ENCODE measurements at regions not wholly inside any gene's neighbourhood (a gene's known extent, or its start where the extent isn't known, plus 50 kb on each side); places are given as distances from the start of the nearest gene placed in this dataset.

DNA sequence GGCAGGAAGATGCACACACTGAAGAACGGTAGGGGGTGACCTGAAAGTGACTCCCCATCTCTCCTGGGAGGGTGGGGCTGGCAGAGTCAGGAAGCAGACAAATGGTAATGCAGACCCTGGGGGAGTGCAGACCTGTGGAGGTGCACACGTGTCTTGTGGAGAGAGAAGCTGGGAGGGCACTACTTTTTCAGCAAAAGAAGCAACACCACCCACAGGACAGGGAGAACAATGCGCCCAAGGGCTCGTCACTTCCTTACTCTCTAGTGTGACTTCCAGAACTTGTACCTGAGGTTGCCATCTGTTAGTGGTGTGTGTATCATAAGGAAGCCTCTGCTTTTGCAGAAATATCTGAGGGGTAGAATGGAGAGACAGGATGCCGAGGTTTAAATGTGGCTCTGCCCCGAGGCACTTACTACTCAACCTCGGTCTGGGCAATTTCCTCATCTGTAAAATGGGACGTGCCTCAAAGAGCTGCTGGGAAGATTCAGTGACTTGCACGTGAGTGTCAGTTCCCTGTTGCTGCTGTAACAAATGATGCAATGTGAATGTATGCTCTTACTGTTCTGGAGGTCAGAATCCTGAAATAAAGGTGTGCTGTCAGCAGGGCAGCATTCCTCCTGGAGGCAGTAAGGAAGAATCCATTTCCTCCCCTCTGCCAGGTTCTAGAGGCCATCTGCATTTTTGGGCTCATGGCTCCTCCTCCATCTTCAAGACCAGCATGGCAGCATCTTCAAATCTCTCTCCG is 323.4 kb downstream of the SHANK2 start:
- no peaks in the 10 kb centered on the region for H3K36me3 ChIP-seq (ENCODE audit: insufficient read depth, low read length, poor library complexity, severe bottlenecking)
- H3K4me3 ChIP-seq (ENCODE audit: low read depth, low read length, poor library complexity, severe bottlenecking), result no peak overlapping the region
- H3K27ac ChIP-seq (ENCODE audit: low read depth, low read length, poor library complexity, severe bottlenecking), result no peak overlapping the region
- no peak for TF ChIP-seq EZH2 (IDR thresholded peaks at IDR 0.05; ENCODE audit: borderline replicate concordance, low read depth, low read length, poor library complexity, severe bottlenecking)
- TF ChIP-seq CTCF (conservative IDR thresholded peaks at IDR 0.05; ENCODE audit: low read depth, low read length), result 0 out of 2 replicates have a peak, but pooled peaks have one; percentile 13
- H3K4me1 ChIP-seq (ENCODE audit: insufficient read depth, low read length, poor library complexity, severe bottlenecking), result peaks cover 6% of the 10 kb centered on the region
- CTCF ChIA-PET, result no interaction called here
- intact Hi-C loops (cut with micrococcal nuclease; ENCODE audit: unreplicated experiment), result no loop called here
- BruUV-seq (replicated peaks), result no TSS peak
- no peaks in the 10 kb centered on the region for H3K9me3 ChIP-seq (ENCODE audit: low read depth, low read length, poor library complexity, severe bottlenecking)
- H3K27me3 ChIP-seq (replicated peaks; ENCODE audit: insufficient read depth, low read depth, low read length, poor library complexity), result peaks cover 15% of the 10 kb centered on the region
- no peak for DNase-seq (ENCODE audit: low spot score)
- POLR2A ChIA-PET (ENCODE audit: low non-redundant PET), result no interaction called here

GRCh38 chr11:70930215-70930614 is 322.2 kb downstream of the SHANK2 start:
- no peak overlapping the region for H3K4me3 ChIP-seq (ENCODE audit: low read depth, low read length, poor library complexity, severe bottlenecking)
- no TSS peak for BruUV-seq (replicated peaks)
- no peak for TF ChIP-seq CTCF (conservative IDR thresholded peaks at IDR 0.05; ENCODE audit: low read depth, low read length)
- TF ChIP-seq EZH2 (IDR thresholded peaks at IDR 0.05; ENCODE audit: borderline replicate concordance, low read depth, low read length, poor library complexity, severe bottlenecking), result no peak
- peaks cover 6% of the 10 kb centered on the region for H3K4me1 ChIP-seq (ENCODE audit: insufficient read depth, low read length, poor library complexity, severe bottlenecking)
- DNase-seq (ENCODE audit: low spot score), result no peak
- H3K27ac ChIP-seq (ENCODE audit: low read depth, low read length, poor library complexity, severe bottlenecking), result no peak overlapping the region
- no peaks in the 10 kb centered on the region for H3K36me3 ChIP-seq (ENCODE audit: insufficient read depth, low read length, poor library complexity, severe bottlenecking)
- peaks cover 15% of the 10 kb centered on the region for H3K27me3 ChIP-seq (replicated peaks; ENCODE audit: insufficient read depth, low read depth, low read length, poor library complexity)
- H3K9me3 ChIP-seq (ENCODE audit: low read depth, low read length, poor library complexity, severe bottlenecking), result no peaks in the 10 kb centered on the region
- intact Hi-C loops (cut with micrococcal nuclease; ENCODE audit: unreplicated experiment), result no loop called here
- ChIA-PET POLR2A (ENCODE audit: low non-redundant PET) (no interaction called here), CTCF (no interaction called here)

DNA sequence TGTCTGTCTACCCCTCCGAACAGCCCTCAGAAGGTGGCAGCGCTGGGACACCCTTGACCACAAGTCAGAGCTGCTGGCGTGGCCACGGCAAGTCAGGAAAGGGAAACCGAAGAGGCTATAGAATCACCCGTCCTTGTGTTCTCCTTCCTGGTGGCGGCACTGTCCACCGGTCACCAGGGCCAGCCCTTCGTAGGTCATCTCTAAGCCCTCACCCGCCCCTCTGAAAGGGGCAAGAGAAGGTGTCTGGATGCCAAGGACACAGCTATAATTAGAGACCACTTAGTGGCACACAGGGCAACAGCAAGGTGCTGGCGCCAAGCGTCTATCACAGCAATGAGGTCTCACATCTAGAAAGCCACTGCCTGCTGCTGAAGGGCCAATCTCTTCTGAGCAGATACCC is 320.9 kb downstream of the SHANK2 start:
- TF ChIP-seq CTCF (conservative IDR thresholded peaks at IDR 0.05; ENCODE audit: low read depth, low read length), result no peak
- no peak for TF ChIP-seq EZH2 (IDR thresholded peaks at IDR 0.05; ENCODE audit: borderline replicate concordance, low read depth, low read length, poor library complexity, severe bottlenecking)
- no TSS peak for BruUV-seq (replicated peaks)
- Histone ChIP-seq H3K4me3 (ENCODE audit: low read depth, low read length, poor library complexity, severe bottlenecking) (no peak overlapping the region), H3K27ac (ENCODE audit: low read depth, low read length, poor library complexity, severe bottlenecking) (no peak overlapping the region), H3K36me3 (ENCODE audit: insufficient read depth, low read length, poor library complexity, severe bottlenecking) (no peaks in the 10 kb centered on the region), H3K27me3 (replicated peaks; ENCODE audit: insufficient read depth, low read depth, low read length, poor library complexity) (peaks cover 15% of the 10 kb centered on the region), H3K9me3 (ENCODE audit: low read depth, low read length, poor library complexity, severe bottlenecking) (no peaks in the 10 kb centered on the region), H3K4me1 (ENCODE audit: insufficient read depth, low read length, poor library complexity, severe bottlenecking) (peaks cover 6% of the 10 kb centered on the region)
- CTCF ChIA-PET, result no interaction called here
- intact Hi-C loops (cut with micrococcal nuclease; ENCODE audit: unreplicated experiment), result no loop called here
- DNase-seq (ENCODE audit: low spot score), result no peak
- POLR2A ChIA-PET (ENCODE audit: low non-redundant PET), result no interaction called here

Measured in A673 (cell line).